ENCODE measurements at regions not wholly inside any gene's neighbourhood (a gene's known extent, or its start where the extent isn't known, plus 50 kb on each side); places are given as distances from the start of the nearest gene placed in this dataset.

DNA sequence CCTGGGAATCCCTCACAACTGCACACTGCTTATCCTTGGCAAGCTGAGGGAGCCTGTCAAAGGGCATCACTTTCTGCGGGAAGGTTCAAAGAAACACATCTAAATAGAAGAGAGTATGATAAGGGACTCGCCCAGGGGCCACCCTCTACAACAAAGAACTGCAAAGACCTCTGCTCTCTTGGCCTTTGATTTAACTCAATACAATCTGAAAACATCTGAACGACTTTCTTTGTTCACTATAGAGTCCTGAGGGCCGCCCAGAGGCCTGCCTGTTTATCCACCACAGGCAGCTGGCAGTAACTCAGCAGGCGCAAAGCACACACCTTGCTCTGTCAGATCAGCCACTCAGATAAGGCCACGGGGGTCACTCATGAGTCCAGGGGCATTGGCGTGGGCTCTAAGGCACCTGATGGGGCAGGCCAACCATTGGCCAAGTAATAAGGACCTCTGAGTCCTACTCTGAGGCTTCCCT lies 139.3 kb downstream of the UNC5CL start (continued):
- TF ChIP-seq, protein P1, sequence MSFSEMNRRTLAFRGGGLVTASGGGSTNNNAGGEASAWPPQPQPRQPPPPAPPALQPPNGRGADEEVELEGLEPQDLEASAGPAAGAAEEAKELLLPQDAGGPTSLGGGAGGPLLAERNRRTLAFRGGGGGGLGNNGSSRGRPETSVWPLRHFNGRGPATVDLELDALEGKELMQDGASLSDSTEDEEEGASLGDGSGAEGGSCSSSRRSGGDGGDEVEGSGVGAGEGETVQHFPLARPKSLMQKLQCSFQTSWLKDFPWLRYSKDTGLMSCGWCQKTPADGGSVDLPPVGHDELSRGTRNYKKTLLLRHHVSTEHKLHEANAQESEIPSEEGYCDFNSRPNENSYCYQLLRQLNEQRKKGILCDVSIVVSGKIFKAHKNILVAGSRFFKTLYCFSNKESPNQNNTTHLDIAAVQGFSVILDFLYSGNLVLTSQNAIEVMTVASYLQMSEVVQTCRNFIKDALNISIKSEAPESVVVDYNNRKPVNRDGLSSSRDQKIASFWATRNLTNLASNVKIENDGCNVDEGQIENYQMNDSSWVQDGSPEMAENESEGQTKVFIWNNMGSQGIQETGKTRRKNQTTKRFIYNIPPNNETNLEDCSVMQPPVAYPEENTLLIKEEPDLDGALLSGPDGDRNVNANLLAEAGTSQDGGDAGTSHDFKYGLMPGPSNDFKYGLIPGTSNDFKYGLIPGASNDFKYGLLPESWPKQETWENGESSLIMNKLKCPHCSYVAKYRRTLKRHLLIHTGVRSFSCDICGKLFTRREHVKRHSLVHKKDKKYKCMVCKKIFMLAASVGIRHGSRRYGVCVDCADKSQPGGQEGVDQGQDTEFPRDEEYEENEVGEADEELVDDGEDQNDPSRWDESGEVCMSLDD (CRISPR knock-in tag; IDR thresholded peaks at IDR 0.05; ENCODE audit: borderline replicate concordance) = no peak
- peak; percentile 75 for TF ChIP-seq GATAD2A (CRISPR knock-in tag; IDR thresholded peaks at IDR 0.05)
- peak; percentile 59 for TF ChIP-seq TEAD3 (CRISPR knock-in tag; optimal IDR thresholded peaks at IDR 0.05; ENCODE audit: borderline replicate concordance)
- TF ChIP-seq, protein P2, sequence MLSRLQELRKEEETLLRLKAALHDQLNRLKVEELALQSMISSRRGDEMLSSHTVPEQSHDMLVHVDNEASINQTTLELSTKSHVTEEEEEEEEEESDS (CRISPR knock-in tag; IDR thresholded peaks at IDR 0.05; ENCODE audit: borderline replicate concordance) = no peak
- TF ChIP-seq, protein P3, sequence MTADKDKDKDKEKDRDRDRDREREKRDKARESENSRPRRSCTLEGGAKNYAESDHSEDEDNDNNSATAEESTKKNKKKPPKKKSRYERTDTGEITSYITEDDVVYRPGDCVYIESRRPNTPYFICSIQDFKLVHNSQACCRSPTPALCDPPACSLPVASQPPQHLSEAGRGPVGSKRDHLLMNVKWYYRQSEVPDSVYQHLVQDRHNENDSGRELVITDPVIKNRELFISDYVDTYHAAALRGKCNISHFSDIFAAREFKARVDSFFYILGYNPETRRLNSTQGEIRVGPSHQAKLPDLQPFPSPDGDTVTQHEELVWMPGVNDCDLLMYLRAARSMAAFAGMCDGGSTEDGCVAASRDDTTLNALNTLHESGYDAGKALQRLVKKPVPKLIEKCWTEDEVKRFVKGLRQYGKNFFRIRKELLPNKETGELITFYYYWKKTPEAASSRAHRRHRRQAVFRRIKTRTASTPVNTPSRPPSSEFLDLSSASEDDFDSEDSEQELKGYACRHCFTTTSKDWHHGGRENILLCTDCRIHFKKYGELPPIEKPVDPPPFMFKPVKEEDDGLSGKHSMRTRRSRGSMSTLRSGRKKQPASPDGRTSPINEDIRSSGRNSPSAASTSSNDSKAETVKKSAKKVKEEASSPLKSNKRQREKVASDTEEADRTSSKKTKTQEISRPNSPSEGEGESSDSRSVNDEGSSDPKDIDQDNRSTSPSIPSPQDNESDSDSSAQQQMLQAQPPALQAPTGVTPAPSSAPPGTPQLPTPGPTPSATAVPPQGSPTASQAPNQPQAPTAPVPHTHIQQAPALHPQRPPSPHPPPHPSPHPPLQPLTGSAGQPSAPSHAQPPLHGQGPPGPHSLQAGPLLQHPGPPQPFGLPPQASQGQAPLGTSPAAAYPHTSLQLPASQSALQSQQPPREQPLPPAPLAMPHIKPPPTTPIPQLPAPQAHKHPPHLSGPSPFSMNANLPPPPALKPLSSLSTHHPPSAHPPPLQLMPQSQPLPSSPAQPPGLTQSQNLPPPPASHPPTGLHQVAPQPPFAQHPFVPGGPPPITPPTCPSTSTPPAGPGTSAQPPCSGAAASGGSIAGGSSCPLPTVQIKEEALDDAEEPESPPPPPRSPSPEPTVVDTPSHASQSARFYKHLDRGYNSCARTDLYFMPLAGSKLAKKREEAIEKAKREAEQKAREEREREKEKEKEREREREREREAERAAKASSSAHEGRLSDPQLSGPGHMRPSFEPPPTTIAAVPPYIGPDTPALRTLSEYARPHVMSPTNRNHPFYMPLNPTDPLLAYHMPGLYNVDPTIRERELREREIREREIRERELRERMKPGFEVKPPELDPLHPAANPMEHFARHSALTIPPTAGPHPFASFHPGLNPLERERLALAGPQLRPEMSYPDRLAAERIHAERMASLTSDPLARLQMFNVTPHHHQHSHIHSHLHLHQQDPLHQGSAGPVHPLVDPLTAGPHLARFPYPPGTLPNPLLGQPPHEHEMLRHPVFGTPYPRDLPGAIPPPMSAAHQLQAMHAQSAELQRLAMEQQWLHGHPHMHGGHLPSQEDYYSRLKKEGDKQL (CRISPR knock-in tag; IDR thresholded peaks at IDR 0.05; ENCODE audit: low read depth) = peak; percentile 65; the same call in 1 of the 2 replicates
- peak; percentile 89 for TF ChIP-seq HDAC2 (CRISPR knock-in tag; IDR thresholded peaks at IDR 0.05)
- 0 out of 2 replicates have a peak, but pooled peaks have one; percentile 70 for TF ChIP-seq ZNF124 (CRISPR knock-in tag; IDR thresholded peaks at IDR 0.05)
- no peak for TF ChIP-seq ZSCAN25 (CRISPR knock-in tag; IDR thresholded peaks at IDR 0.05)
- TF ChIP-seq ZMYM4 (CRISPR knock-in tag; IDR thresholded peaks at IDR 0.05) = peak; percentile 57
- TF ChIP-seq ARNTL (CRISPR knock-in tag; IDR thresholded peaks at IDR 0.05) = peak; percentile 60
- TF ChIP-seq, protein P4, sequence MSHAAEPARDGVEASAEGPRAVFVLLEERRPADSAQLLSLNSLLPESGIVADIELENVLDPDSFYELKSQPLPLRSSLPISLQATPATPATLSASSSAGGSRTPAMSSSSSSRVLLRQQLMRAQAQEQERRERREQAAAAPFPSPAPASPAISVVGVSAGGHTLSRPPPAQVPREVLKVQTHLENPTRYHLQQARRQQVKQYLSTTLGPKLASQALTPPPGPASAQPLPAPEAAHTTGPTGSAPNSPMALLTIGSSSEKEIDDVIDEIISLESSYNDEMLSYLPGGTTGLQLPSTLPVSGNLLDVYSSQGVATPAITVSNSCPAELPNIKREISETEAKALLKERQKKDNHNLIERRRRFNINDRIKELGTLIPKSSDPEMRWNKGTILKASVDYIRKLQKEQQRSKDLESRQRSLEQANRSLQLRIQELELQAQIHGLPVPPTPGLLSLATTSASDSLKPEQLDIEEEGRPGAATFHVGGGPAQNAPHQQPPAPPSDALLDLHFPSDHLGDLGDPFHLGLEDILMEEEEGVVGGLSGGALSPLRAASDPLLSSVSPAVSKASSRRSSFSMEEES (CRISPR knock-in tag; IDR thresholded peaks at IDR 0.05) = peak; percentile 75; the same call in 1 of the 2 replicates
- TF ChIP-seq, protein P5, sequence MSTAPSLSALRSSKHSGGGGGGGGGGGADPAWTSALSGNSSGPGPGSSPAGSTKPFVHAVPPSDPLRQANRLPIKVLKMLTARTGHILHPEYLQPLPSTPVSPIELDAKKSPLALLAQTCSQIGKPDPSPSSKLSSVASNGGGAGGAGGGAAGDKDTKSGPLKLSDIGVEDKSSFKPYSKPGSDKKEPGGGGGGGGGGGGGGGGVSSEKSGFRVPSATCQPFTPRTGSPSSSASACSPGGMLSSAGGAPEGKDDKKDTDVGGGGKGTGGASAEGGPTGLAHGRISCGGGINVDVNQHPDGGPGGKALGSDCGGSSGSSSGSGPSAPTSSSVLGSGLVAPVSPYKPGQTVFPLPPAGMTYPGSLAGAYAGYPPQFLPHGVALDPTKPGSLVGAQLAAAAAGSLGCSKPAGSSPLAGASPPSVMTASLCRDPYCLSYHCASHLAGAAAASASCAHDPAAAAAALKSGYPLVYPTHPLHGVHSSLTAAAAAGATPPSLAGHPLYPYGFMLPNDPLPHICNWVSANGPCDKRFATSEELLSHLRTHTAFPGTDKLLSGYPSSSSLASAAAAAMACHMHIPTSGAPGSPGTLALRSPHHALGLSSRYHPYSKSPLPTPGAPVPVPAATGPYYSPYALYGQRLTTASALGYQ (CRISPR knock-in tag; IDR thresholded peaks at IDR 0.05) = peak; percentile 95; the same call in 1 of the 2 replicates
- TF ChIP-seq, protein P6, sequence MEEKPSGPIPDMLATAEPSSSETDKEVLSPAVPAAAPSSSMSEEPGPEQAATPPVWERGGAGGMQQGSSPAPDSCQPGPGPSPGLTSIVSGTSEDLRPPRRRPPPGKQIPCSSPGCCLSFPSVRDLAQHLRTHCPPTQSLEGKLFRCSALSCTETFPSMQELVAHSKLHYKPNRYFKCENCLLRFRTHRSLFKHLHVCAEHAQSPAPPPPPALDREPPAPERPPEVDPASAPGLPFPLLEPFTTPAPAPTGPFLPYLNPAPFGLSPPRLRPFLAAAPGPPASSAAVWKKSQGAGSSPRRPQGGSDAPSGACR (CRISPR knock-in tag; IDR thresholded peaks at IDR 0.05) = no peak
- no peak for TF ChIP-seq ZNF816 (CRISPR knock-in tag; IDR thresholded peaks at IDR 0.05; ENCODE audit: borderline replicate concordance)
